ENCODE measurements at regions not wholly inside any gene's neighbourhood (a gene's known extent, or its start where the extent isn't known, plus 50 kb on each side); places are given as distances from the start of the nearest gene placed in this dataset.

DNA sequence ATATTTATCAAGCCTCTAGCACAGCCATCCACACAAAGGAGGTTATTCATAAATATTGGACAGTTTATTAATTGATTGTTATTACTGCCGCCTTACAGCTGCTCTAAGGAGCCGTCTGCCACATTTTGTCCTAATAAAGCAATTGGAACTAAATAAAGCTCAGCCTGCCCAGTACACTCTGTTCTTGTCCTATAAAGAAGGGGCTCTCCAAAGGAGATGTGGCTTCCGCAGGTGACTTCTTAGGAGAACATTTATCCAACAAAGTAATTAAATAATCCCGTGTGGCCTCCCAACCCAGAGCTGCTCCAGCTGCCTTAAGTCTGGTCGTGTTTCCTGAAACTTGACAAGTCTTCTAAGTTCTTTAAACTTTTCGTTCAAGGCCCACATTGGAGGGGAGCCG is 497.7 kb downstream of the NPHP4 start:
- TF ChIP-seq, protein P1, sequence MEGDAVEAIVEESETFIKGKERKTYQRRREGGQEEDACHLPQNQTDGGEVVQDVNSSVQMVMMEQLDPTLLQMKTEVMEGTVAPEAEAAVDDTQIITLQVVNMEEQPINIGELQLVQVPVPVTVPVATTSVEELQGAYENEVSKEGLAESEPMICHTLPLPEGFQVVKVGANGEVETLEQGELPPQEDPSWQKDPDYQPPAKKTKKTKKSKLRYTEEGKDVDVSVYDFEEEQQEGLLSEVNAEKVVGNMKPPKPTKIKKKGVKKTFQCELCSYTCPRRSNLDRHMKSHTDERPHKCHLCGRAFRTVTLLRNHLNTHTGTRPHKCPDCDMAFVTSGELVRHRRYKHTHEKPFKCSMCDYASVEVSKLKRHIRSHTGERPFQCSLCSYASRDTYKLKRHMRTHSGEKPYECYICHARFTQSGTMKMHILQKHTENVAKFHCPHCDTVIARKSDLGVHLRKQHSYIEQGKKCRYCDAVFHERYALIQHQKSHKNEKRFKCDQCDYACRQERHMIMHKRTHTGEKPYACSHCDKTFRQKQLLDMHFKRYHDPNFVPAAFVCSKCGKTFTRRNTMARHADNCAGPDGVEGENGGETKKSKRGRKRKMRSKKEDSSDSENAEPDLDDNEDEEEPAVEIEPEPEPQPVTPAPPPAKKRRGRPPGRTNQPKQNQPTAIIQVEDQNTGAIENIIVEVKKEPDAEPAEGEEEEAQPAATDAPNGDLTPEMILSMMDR (IDR thresholded peaks at IDR 0.05), result no peak
- TF ChIP-seq POLR2A (IDR thresholded peaks at IDR 0.05), result no peak
- 64 to 72% (median 67%) methylated on average over 7 of the region's 7 CpGs for WGBS, 4 donors
- intact Hi-C loops (cut with DNase I), result no loop called here

DNA sequence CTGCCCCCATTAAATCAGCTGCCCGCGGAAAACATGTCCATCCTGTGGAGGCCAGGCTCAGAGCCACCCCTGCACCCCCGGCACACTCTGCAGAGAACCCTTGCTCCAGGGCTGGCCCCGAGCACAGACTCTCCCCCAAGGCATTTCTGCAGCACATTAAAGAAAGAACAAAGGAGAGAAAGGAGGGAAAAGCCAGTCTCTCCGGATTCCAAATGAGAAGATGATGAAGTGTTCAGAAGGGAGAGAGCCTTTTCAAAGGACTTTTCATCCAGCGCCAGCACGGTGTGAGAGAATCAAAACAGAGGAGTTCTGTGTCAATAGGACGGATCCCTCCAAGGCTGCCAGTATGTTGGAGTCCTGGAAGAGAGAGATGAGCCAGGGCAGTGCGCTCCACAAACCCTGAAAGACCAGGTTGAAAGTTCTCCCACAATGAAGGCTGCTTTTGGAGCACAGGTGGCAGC is 498.3 kb downstream of the NPHP4 start:
- H3K4me3 ChIP-seq, result no peak overlapping the region
- WGBS, 4 donors, result 67 to 81% (median 73%) methylated on average over 9 of the region's 9 CpGs
- H3K9me3 ChIP-seq, result peaks cover 0 to 3% (median 0%) of the 10 kb centered on the region in 12 donors
- intact Hi-C loops (cut with DNase I), result no loop called here
- DNase-seq, result no peak
- H3K27me3 ChIP-seq, result peaks cover 0 to 49% (median 6%) of the 10 kb centered on the region in 9 donors
- no peak for ATAC-seq
- H3K4me1 ChIP-seq, result no peaks in the 10 kb centered on the region
- no peak for TF ChIP-seq POLR2A (IDR thresholded peaks at IDR 0.05)
- TF ChIP-seq, protein P1 (IDR thresholded peaks at IDR 0.05), result no peak
- H3K27ac ChIP-seq, result no peak overlapping the region
- H3K36me3 ChIP-seq, result no peaks in the 10 kb centered on the region

More for the DNA sequence above, 497.7 kb downstream of the NPHP4 start:
- ATAC-seq (peak in 1 of 4 donors; percentile 47), DNase-seq (no peak)
- Histone ChIP-seq H3K36me3 (no peaks in the 10 kb centered on the region), H3K27ac (no peak overlapping the region), H3K4me1 (no peaks in the 10 kb centered on the region), H3K9me3 (peaks cover 0 to 3% (median 0%) of the 10 kb centered on the region in 12 donors), H3K27me3 (peaks cover 0 to 44% (median 6%) of the 10 kb centered on the region in 9 donors), H3K4me3 (no peak overlapping the region)

DNA sequence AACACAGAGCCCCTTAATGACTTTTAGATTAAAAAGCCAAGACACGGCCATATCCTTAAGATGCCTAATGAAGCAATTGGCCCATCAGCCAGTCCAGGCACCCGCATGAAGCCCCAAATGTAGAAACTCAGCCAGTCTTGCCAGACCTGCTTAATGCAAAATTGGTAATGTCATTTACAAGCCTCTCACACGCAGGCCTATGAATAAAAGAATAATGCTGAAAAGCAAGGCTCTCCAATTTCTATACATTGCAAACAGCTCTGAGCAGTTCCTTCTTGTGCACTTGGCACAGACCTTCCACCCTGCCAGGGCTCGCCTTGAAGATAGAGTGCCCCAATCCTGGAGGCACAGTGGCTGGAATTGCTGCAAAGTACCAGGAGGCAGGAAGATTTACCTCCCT is 498.9 kb downstream of the NPHP4 start:
- H3K4me1 ChIP-seq, result no peaks in the 10 kb centered on the region
- no peak for DNase-seq
- no peak overlapping the region for H3K4me3 ChIP-seq
- no peaks in the 10 kb centered on the region for H3K36me3 ChIP-seq
- intact Hi-C loops (cut with DNase I), result no loop called here
- H3K27me3 ChIP-seq, result peaks cover 0 to 49% (median 2%) of the 10 kb centered on the region in 9 donors
- H3K9me3 ChIP-seq, result peaks cover 0 to 3% (median 0%) of the 10 kb centered on the region in 12 donors
- no peak overlapping the region for H3K27ac ChIP-seq
- WGBS, 4 donors, result 71 to 88% (median 82%) methylated on average over 4 of the region's 4 CpGs
- no peak for ATAC-seq
- no peak for TF ChIP-seq POLR2A (IDR thresholded peaks at IDR 0.05)
- TF ChIP-seq, protein P1 (IDR thresholded peaks at IDR 0.05), result no peak

DNA sequence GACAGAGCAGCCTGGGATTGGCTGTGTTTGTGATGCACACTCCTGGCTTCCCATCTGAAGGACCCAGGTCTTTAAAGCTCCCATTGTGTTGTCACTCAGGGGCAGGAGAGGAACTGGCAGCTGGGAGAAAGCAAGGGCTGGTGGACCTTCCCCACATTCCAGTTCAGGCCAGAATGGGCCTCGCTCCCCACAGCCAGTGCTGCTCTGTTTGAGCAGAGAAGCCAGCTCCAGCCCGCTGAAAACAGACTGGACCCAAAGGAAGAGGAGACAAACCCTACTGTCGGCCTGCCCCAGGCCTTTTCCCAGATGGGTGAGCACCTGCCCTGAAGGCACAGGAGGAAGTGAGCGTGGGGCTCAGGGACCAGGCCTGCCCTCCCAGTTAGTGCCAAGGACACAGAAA is 499.4 kb downstream of the NPHP4 start:
- peaks cover 0 to 47% (median 2%) of the 10 kb centered on the region in 9 donors for H3K27me3 ChIP-seq
- H3K27ac ChIP-seq, result no peak overlapping the region
- peaks cover 0 to 3% (median 0%) of the 10 kb centered on the region in 12 donors for H3K9me3 ChIP-seq
- intact Hi-C loops (cut with DNase I), result no loop called here
- no peaks in the 10 kb centered on the region for H3K4me1 ChIP-seq
- WGBS, 4 donors, result 71 to 91% (median 77%) methylated on average over 4 of the region's 4 CpGs
- DNase-seq (no peak), ATAC-seq (no peak)
- H3K36me3 ChIP-seq, result no peaks in the 10 kb centered on the region
- TF ChIP-seq, protein P1 (IDR thresholded peaks at IDR 0.05), result no peak
- TF ChIP-seq POLR2A (IDR thresholded peaks at IDR 0.05), result no peak
- no peak overlapping the region for H3K4me3 ChIP-seq

All from heart left ventricle (tissue), 16 donors.